CD4-positive, alpha-beta T cell treated with Interleukin-12 subunit alpha and Interleukin-12 subunit beta, for 1 hour (primary cell): ENCODE measurements at regions not wholly inside any gene's neighbourhood (a gene's known extent, or its start where the extent isn't known, plus 50 kb on each side); places are given as distances from the start of the nearest gene placed in this dataset.
A peak's percentile ranks its signal among the peaks of the same experiment; 100 is the strongest.

ENCODE experiments used
- DNase-seq: peaks from one replicate; pipeline ENCODE4 v3.0.0-alpha.2; 2020

GRCh38 chrY:19140285-19140920, 366.9 kb upstream of the HSFY2 start:
- no peak for DNase-seq

GRCh38 chrY:19134426-19134825, 360.9 kb upstream of the HSFY2 start:
- DNase-seq = no peak

- DNase-seq = no peak
Measured at GRCh38 chrY:19130569-19131358, 357.2 kb upstream of the HSFY2 start.

- DNase-seq = no peak
Measured at GRCh38 chrY:19126889-19127288, 353.4 kb upstream of the HSFY2 start.

- no peak for DNase-seq
Measured at GRCh38 chrY:19124609-19125008, 351.1 kb upstream of the HSFY2 start.

- DNase-seq = no peak
Measured at GRCh38 chrY:19122450-19122849, 348.9 kb upstream of the HSFY2 start.

GRCh38 chrY:19098349-19098748, 324.8 kb upstream of the HSFY2 start:
- no peak for DNase-seq

GRCh38 chrY:19095460-19095859, 321.9 kb upstream of the HSFY2 start:
- no peak for DNase-seq

GRCh38 chrY:19083006-19083405, 309.5 kb upstream of the HSFY2 start:
- DNase-seq = no peak

GRCh38 chrY:19077698-19078113, 304.2 kb upstream of the HSFY2 start:
- no peak for DNase-seq

- DNase-seq = peak; percentile 21
Measured at GRCh38 chrY:19076846-19077697, 303.5 kb upstream of the HSFY2 start.

GRCh38 chrY:19075471-19076253, 302.1 kb upstream of the HSFY2 start:
- DNase-seq = no peak

GRCh38 chrY:19067435-19067834, 293.9 kb upstream of the HSFY2 start:
- DNase-seq = no peak

GRCh38 chrY:19066447-19067190, 293.1 kb upstream of the HSFY2 start:
- DNase-seq = no peak

- no peak for DNase-seq
Measured at GRCh38 chrY:19065119-19065518, 291.6 kb upstream of the HSFY2 start.

- no peak for DNase-seq
Measured at GRCh38 chrY:19059733-19060132, 286.2 kb upstream of the HSFY2 start.

- no peak for DNase-seq
Measured at GRCh38 chrY:19058831-19059370, 285.4 kb upstream of the HSFY2 start.

GRCh38 chrY:19056138-19056469, 282.6 kb upstream of the HSFY2 start:
- no peak for DNase-seq

- DNase-seq = no peak
Measured at GRCh38 chrY:19055232-19056137, 281.9 kb upstream of the HSFY2 start.

GRCh38 chrY:19053806-19054205, 280.3 kb upstream of the HSFY2 start:
- no peak for DNase-seq

- DNase-seq = no peak
Measured at GRCh38 chrY:19051021-19051420, 277.5 kb upstream of the HSFY2 start.
